ENCODE measurements at regions not wholly inside any gene's neighbourhood (a gene's known extent, or its start where the extent isn't known, plus 50 kb on each side); places are given as distances from the start of the nearest gene placed in this dataset.

DNA sequence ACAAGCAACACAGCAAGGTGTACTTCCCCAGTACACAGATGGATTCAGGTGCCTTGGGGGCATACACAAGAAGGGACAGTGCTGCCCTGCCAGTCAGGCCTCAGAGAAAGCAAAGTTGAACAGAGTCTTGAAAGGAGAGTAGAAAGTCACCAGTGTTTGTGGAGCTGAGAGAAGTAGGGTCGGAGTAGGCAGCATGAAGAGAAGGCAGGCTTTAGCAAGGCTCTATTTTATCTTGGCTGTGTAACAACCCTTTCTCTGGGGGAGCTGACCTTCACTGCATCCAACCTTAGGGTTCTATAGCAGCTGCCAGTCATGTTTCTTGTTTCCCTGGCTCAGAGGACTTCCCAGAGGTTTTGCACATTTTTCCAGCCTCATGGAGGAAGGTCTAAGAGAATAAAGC is 77.4 kb upstream of the BLID start:
- DNase-seq, result no peak

DNA sequence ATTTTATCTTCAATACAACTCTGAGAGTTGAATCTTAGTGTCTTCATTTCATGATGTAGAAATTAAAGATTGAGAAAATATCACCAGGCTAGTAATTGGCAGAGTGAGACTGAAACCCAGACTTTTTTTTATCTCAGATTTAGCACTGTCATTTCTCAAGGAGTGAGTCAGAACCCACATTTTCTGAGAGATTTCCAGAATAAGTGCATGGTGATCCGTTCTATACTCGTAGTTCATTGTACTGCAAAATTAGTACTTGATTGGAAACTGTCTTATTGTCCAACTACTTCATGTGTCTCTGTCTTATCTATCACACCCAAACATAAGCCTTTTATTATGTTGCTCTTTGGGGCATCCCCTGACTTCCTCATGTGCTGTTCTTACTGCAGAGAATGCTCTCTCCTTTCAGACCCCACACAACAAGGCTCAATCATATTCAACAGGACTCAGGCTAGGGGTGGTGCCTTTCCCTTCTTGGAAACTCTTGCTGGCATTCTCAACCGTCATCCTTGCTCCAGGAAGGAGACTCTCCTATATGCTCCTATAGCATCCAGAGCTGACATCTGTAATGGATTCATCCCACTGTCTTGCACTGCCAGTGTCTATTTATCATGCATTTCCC is 76.7 kb upstream of the BLID start:
- no peak for DNase-seq

DNA sequence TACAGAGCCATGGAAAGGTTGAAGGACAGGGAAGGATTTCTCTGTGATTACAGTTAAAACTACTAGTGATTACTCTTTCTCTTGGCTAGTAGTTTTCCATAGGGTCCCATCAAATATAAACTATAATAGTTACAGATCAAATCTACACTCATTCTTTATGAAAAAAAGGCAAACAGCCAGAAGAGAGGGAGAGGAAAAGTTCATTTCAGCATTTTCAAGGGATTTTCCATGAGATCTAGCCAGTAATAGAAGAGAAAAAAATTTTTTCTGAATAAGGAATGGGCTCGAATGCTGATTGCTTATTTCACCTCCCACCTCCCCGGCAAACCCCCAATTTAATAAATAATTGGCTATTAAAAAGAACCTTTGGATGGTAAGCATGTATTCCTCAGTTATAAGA is 74.8 kb upstream of the BLID start:
- DNase-seq, result no peak

DNA sequence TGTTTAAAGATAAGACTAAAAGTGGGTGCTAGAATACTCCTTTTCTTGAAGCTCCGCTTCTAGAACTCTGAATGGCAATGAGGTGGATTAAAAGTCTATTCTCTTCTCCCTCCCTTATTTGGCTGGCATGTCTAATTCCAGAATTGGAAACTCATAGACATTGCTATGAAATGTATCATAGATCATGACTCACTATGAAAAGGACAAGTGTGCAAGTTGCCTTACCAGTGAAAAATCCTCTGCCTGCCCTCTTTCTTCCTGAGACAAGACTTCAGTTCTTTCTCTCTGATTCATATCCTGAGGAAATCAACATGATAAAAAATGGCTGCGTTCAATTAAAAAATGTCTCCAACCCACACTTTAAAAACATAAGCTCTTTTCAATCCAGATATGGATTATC is 73.2 kb upstream of the BLID start:
- no peak for DNase-seq

DNA sequence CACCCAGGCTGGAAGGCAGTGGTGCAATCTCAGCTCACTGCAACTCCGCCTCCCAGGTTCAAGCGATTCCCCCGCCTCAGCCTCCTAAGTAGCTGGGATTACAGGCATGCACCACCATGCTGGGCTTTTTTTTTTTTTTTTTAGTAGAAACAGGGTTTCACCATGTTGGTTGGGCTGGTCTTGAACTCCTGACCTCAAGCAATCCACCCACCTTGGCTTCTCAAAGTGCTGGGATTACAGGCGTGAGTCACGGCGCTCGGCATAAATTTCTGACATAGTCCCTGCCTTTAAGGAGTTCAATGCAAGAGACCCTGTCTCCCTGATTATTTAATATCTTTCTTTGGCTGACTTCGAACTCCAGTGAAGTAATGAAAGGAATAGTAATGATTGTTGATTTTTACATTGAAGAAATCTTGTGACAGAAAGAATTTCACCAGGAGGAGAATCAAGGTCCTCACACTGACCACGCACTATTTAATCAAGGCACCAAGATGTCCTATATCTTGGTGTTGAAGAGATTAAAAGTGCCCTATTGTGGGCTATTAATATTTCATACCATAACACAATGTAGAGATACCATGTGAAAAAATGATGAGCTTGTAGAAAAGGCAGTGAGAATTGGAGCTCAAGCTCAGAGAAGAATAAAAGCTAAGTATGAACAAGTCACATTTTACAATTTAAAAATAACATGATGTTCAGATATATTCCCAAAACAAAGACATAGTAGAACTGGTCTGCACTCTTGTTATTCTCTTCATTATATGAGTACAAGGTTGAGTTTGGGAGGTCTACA is 71.6 kb upstream of the BLID start:
- no peak for DNase-seq

DNA sequence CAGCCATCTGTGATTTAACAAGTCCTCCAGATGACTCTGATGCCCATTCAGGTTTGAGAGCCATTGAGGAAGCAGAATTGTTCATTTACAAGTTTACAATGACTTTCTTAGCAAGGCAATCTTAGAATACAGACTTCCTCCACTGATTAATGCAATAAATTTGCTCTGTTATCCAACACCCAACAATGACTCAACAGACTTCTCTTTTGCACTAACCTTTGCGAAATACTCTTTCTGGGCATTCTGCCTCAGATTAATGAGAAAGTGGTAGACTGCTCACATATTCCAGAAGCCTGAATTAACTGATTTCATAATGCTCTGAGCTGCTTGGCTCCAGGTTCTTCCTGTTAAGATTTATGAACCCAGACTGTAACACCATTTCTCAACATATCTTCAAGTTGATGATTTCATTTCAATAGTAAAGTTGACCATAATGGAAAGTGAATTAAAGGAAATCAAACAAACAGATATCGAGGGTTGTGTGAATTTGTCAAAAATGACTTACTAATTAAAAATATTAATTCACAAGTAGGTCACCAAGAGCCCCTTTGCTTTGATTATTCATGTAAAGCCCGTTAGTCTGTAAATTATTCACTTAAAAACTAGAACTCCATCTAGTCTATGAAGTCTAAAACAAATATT is 70.5 kb upstream of the BLID start:
- no peak for DNase-seq

DNA sequence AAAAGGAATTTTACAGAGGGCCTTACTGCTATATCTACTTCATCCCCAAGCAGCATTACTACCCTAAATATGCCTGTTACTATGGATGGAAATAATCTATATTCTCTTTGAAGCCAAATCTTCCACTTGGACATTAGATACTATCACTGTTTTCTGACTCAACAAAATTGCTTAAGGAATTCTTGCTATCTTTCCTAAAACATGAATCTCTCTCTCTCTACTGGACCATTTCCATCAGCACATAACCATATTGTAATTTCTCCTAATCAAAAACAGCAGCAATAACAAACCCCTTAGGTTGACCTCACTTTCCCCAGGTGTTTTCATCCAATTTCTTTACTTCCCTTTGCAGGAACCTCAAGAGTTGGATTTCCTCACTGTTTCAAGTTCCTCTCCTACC is 67.9 kb upstream of the BLID start:
- DNase-seq, result no peak

DNA sequence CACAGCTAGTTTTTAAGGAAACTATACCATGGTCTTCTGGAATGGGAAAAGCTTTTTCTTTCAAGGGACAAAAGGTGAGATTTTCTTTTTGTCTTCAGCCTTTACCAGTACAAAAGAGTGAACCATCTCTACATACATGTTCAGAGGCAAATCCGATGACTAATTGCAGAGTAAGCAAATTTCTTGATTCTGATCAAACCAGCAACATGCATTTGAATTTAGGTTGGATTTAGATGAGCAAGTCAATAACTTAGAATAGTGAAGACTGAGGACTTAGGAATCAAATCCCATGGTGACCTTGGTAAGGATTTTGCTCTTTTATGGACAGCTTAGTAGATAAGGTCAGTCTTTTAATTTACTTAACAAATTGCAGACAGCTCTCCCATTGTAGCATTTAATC is 65.9 kb upstream of the BLID start:
- no peak for DNase-seq

DNA sequence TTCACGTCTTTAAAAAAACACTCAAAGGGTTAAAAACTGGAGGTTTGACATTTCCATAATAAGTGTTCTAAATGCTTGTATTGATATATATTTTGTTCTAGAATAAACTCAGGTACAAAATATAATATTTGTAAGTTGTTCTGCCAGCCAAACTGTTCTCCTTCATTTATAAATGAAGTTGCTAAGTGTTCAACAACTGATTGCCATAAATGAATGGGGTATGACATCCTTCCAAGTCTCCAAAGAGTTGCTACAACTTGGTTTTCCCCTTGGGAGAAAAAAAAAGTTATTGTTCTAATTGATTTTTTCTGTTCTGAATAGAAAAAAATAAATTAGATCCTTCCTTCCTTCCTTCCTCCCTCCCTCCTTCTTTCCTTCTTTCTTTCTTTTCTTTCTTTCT is 65.4 kb upstream of the BLID start:
- no peak for DNase-seq

DNA sequence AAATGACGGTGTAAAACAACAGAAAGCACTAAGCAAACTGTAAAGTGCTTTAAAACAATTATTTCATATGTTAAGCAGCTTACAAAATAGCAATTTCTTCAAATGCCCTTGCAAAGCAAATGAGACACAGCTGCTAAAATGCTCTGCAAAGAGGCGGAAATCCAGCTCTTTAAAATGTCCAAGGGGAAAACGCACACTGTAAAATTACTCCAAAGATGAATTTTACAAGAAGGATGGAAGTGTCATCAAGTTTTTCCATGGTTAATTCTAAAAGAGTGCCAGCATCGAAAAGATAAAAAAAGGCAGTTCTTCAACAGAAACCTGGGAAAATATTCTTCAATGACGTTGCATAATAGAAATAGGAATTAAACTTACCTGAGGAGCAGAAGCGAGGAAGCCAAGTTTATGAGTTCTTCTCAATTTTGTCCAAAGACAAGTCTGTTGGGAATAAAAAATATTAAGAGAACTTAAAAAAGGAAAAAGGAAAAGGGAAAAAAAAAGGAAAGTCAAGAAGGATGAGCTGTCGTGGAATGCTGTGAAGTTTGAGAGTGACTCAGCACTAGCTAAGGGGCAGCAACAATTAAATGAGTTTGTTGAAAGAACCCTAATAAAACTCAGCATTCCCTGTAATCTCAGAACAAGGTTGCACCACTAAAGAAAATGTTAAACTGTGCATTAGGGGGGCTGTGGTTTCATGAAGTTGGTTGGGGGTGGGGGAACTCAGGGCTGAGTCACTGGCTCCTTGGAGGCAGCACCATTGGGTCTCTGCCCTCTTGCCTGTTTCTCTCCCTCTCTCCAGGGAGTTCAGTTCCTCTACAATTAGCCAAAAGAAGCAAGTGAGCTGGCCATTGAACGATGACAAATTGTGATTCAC is 64.2 kb upstream of the BLID start:
- no peak for DNase-seq

DNA sequence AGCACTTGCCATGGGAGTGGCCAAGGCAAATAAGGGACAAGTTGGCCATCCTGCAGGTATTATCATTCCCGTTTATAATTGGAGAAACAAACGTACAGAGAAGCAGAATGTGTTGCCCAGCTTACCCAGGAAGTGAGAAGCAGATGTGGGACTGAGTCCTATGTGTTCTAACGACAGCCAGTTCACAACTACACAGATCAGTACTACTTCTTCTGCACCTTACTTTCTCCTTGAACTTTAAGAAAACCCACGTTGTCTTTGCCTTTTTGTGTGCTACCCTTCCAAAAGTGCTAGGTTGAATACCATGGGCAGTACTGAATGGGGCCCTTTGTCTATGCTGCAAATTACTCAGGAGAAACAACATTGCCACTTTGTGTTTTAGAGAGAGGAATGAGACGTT is 62.8 kb upstream of the BLID start:
- no peak for DNase-seq

DNA sequence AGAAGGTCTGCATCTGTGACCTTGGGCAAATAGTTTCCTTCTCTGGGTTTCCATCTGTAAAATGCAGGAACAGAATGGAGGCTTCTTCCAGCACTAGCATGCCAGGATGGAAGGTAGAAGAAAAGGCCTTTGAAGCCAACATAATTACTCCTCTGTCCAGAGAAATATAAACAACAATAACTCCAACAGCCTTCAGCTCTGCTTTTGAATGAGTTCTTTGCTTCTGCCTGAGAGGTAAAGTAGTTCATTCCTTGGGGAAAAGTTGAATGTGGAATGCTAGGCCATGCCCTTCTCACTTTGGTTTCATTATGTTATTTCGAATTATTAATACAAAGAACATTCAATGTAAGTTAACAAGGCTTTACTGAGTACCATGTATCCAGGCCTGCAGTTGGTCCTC is 61.2 kb upstream of the BLID start:
- DNase-seq, result no peak

DNA sequence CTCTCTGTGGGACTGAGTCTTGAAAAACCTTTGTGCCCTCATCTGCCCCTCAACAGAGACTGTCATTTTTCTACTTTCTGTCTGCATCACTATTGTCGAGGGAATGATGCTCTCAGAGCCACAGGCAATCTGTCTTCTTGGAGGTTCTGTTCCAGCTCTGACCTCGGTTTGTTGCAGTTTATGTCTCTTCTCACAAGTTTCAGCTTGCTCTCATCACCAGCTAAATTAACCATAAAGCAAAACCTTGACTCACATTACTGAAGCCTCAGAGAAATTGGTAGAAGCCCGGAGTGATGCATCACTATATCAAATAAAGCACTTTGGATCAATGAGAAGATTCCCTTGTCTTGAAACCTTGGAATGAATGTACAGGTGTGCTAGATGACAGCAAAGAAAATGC is 60.6 kb upstream of the BLID start:
- no peak for DNase-seq

DNA sequence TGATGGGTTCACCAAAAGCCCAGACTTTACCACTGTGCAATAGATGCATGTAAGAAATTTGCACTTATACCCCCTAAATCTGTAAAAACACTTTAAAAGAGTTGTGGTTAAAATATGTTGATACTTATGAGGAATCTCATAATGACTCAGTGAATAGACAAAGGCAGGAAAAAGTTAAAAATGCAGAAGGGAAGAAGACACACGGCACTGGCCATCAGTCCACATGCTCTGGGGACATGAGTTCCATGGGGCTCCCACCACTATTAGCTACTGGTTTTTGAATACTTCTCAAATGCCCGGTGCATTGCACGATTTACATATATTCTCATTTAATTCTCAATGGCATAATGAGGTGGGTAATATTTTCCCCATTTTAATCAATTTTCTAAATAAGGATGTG is 59.3 kb upstream of the BLID start:
- no peak for DNase-seq

DNA sequence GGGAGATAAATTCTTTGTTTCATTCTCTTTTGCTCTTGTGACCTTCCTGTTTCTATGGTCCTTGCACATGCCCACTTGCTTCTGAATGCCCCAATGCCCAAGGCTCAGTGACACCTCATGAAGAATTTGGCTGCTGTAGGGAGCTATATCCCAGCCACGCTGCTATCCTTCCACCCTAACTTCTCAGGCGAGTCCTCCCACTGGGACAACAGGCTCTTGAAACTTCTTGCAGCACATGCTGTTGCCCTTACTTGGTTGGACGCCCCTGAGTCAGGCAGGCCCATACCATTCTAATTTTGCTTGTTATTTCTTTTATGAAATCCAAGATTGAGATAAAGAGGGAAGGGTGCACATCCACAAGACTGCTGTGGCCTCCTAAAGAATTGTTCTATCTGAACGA is 57.6 kb upstream of the BLID start:
- no peak for DNase-seq

DNA sequence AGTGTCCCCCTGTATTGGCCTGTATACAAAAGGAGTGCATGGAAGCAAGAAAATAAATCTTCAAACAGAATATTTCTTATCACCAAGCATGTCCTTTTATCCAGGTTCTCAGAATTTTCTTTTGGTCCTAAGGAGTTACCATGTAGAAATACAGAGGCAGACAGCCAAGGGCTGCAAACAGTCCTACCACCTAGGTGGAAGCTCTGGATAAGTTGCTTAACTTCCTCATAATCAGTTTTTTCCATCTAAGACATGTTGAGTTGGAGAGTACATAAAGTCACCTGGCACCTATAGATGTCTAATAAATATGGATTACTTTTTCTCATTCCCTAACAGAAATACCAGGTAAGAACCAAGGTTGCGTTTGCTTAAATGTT is 57.0 kb upstream of the BLID start:
- no peak for DNase-seq

DNA sequence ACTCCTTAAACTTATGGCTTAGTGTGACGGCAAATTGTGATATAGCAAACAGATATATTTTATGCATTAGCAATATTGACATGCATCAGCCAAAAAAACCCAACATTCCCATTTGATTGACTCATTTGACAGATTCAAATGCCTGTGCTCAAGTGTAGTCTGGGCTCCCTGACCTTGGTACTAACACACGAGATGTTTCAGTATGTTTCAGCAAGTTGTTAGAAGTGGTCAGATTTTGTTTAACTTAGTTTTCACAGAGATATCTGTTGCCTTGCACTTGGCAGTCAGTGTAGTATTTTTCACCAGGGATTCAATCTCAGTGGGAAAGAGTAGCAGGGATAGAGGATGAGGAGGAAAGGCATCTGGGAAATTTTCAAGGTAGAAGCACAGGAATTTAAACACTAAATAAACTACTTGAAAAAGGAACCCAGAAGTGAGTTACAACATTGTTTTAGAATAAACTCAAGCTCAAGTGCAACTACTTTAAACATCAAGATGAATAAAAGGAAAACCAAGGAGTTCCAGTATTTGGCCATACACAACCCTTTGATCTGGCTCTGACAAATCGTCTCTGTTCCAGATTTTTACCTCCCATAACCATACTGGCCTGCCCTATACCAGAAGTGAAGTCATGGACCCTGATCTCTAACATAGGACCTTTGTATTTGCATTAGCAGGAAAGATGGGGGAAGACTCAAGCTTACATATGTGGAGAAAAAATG is 56.5 kb upstream of the BLID start:
- no peak for DNase-seq

DNA sequence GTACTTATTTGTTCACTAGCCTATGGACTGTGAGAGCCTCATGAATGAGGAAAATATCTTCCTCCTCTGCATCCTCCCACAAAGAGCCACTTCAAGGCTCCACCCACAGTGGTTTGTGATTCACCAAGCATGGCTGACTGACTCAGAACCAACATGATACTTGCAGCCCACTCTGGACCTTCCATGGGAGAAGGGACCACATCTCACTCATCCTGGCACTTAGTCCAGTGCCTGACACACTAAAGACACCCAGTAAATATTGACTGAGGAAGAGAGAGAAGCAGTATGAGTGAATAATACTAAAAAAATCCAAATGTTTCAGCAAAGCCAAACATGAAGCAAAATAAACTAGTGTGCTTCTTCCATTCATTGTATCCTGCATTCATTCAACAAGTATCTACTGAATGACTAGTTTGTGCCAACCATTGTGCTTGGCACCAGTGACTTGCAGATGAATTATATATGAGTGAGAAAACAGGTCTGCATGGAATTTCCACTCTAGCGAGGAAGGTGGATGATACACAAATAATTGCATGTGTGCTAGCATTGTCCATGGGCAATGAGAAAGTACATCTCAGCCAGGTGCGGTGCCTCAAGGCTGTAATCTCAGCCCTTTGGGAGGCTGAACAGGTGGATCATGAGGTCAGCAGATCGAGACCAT is 54.9 kb upstream of the BLID start:
- no peak for DNase-seq

DNA sequence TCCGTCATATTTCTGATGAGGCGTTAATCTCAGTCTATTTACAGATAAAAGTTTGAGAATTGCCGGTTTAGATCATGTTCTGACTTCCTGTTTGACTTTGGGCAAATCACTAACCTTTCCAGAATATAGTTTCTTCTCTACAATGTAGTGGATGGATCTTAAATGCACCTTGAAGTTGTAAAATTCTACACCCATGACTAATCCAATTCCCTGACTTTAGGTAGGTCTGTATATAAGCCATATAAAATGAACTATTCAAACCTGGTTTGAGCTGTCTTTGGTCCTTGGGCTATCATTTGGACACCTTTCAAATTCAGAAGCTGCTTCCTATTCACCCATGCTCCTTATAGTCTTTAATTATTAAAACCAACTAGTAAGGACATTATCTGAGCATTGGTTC is 52.2 kb upstream of the BLID start:
- no peak for DNase-seq

DNA sequence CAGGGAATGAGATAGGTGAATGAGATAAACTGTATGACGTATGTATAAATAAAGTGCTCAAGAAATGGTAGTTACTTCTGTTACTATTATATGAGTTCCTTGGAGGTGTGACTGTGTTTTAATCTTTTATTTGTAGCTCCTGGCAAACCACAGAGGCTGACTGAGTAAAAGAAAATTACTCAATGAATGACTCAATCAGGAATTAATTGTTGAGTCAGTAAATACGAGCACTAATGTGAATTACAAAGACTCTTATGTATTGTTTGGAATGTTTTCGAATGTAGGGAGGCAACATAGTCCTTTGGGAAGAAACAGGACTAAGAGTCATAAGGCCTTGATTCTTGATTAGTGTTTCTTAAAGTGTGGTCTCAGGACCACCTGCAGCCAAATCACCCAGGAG is 51.1 kb upstream of the BLID start:
- no peak for DNase-seq

DNA sequence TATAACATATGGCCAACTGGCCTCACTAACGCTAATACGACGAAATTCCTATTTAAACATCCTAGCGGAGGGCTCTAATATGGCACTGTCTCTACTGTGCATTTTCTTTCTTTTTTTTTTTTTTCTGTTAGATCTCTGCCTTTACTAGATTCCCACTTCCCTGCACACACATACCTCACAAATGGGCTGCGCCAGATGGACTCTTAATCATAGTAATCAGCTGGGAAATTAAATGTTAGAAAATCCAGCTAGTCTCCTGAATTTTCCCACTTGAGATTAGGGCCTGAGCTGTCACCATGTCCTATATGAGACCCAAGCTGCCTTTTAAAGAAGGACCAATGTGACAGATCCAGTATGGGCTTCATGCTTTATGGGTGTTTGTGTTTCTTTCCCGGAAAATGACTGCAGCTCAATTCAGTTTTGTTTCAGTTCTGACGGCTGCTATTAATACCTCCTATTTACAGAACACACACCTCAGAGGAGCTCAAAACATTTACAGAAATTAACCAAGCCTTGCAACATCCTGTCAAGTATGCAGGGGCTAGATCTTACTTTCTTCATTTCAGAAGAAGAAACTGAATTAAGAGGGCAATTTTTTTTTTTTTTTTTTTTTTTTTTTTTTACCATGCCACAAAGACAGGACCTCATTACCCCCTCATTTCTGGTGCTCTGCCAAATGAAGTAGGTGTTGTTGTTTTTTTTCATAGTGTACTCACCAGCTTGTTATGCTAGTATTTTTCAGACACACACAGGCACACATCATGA is 49.8 kb upstream of the BLID start:
- no peak for DNase-seq
